GM21825 (cell line): ENCODE measurements at regions not wholly inside any gene's neighbourhood (a gene's known extent, or its start where the extent isn't known, plus 50 kb on each side); places are given as distances from the start of the nearest gene placed in this dataset.
"Not testable (repeated sequence)": the region's sequence is repeated elsewhere in the genome, so short reads cannot be mapped to it uniquely, and the experiment has no call there.

Source experiments
- ATAC-seq: cut with Tn5 transposase; IDR thresholded peaks from one replicate; pipeline ENCODE4 v1.9.1; 2021; ENCODE audit warnings: mild to moderate bottlenecking, moderate library complexity; ENCODE audit not compliant: unreplicated experiment

- no peak for ATAC-seq
Observed at GRCh38 chr2:180618570-180618969, 361.8 kb upstream of the UBE2E3 start.

- no peak for ATAC-seq
Observed at GRCh38 chr2:180614776-180615175, 365.6 kb upstream of the UBE2E3 start.

- no peak for ATAC-seq
Observed at GRCh38 chr2:180609626-180610340, 370.6 kb upstream of the UBE2E3 start.

GRCh38 chr2:180607514-180608049 lies 372.8 kb upstream of the UBE2E3 start:
- ATAC-seq, result no peak

- ATAC-seq, result no peak
Observed at GRCh38 chr2:180604077-180604476, 376.3 kb upstream of the UBE2E3 start.

- ATAC-seq, result no peak
Observed at GRCh38 chr2:180601016-180601415, 379.4 kb upstream of the UBE2E3 start.

- ATAC-seq, result no peak
Observed at GRCh38 chr2:180599804-180600203, 380.6 kb upstream of the UBE2E3 start.

- ATAC-seq, result no peak
Observed at GRCh38 chr2:180597179-180597578, 383.2 kb upstream of the UBE2E3 start.

- ATAC-seq, result no peak
Observed at GRCh38 chr2:180596453-180596852, 384.0 kb upstream of the UBE2E3 start.

GRCh38 chr2:180591947-180592346 lies 388.5 kb upstream of the UBE2E3 start:
- ATAC-seq, result no peak

- ATAC-seq, result not testable (repeated sequence)
Observed at GRCh38 chr2:180591093-180591781, 389.2 kb upstream of the UBE2E3 start.

GRCh38 chr2:180583441-180584140 lies 396.8 kb upstream of the UBE2E3 start:
- ATAC-seq, result no peak

GRCh38 chr2:180579388-180579787 lies 401.0 kb upstream of the UBE2E3 start:
- ATAC-seq, result no peak

- no peak for ATAC-seq
Observed at GRCh38 chr2:180578441-180578840, 402.0 kb upstream of the UBE2E3 start.

GRCh38 chr2:180577567-180577966 lies 402.8 kb upstream of the UBE2E3 start:
- ATAC-seq, result no peak

- no peak for ATAC-seq
Observed at GRCh38 chr2:180573951-180574350, 406.5 kb upstream of the UBE2E3 start.

GRCh38 chr2:180572346-180572745 lies 408.1 kb upstream of the UBE2E3 start:
- no peak for ATAC-seq

- ATAC-seq, result no peak
Observed at GRCh38 chr2:180571559-180571958, 408.8 kb upstream of the UBE2E3 start.

- no peak for ATAC-seq
Observed at GRCh38 chr2:180570864-180571263, 409.5 kb upstream of the UBE2E3 start.

- no peak for ATAC-seq
Observed at GRCh38 chr2:180564051-180564450, 416.4 kb upstream of the UBE2E3 start.

GRCh38 chr2:180562378-180562777 lies 418.0 kb upstream of the UBE2E3 start:
- no peak for ATAC-seq

GRCh38 chr2:180559771-180560170 lies 420.6 kb upstream of the UBE2E3 start:
- no peak for ATAC-seq
